HUES64 (cell line): ENCODE measurements at regions not wholly inside any gene's neighbourhood (a gene's known extent, or its start where the extent isn't known, plus 50 kb on each side); places are given as distances from the start of the nearest gene placed in this dataset.
"Not testable (repeated sequence)": the region's sequence is repeated elsewhere in the genome, so short reads cannot be mapped to it uniquely, and the experiment has no call there.

Experiments
- H3K27ac ChIP-seq: 2 replicates; pipeline ENCODE4 v1.7.0; 2013; ENCODE audit warnings: low read depth, low read length, inconsistent platforms
- H3K27me3 ChIP-seq: 2 replicates; pipeline ENCODE4 v1.6.1; 2013; ENCODE audit warnings: mild to moderate bottlenecking, low read length; ENCODE audit not compliant: insufficient read depth
- H3K36me3 ChIP-seq: 2 replicates; pipeline ENCODE4 v1.6.1; 2013; ENCODE audit warnings: mild to moderate bottlenecking, low read length; ENCODE audit not compliant: insufficient read depth
- H3K4me1 ChIP-seq: 2 replicates; pipeline ENCODE4 v1.6.1; 2013; ENCODE audit warnings: mild to moderate bottlenecking, low read length, moderate library complexity; ENCODE audit not compliant: insufficient read depth
- H3K4me3 ChIP-seq: 2 replicates; pipeline ENCODE4 v1.5.1; 2013; ENCODE audit warnings: mild to moderate bottlenecking, low read length, moderate library complexity
- H3K9ac ChIP-seq: 2 replicates; pipeline ENCODE4 v1.6.1; 2013; ENCODE audit warnings: mild to moderate bottlenecking, low read depth, low read length
- H3K9me3 ChIP-seq: 2 replicates; pipeline ENCODE4 v1.6.1; 2013; ENCODE audit warnings: low read depth, low read length; ENCODE audit not compliant: insufficient read depth
- WGBS: fragments of 150-250, 120-280 bp; methylation state at CpG from one replicate; pipeline ENCODE4 v1.1.7; 2013; ENCODE audit warnings: missing lambda C conversion rate; 5-methylcytosine and 5-hydroxymethylcytosine counted together

- H3K9ac ChIP-seq, result no peak overlapping the region
- H3K4me1 ChIP-seq, result peaks cover 5% of the 10 kb centered on the region
- no peak overlapping the region for H3K27ac ChIP-seq
- H3K36me3 ChIP-seq, result no peaks in the 10 kb centered on the region
- no peak overlapping the region for H3K4me3 ChIP-seq
- 0 out of 2 replicates have a peak, but pooled peaks cover 3% of the 10 kb centered on the region for H3K27me3 ChIP-seq
- no peaks in the 10 kb centered on the region for H3K9me3 ChIP-seq
Measured at GRCh38 chr6:97347111-97347510, 64.1 kb upstream of the MMS22L start.

- Histone ChIP-seq H3K4me3 (no peak overlapping the region), H3K36me3 (no peaks in the 10 kb centered on the region), H3K9me3 (no peaks in the 10 kb centered on the region), H3K9ac (no peak overlapping the region), H3K27me3 (no peaks in the 10 kb centered on the region), H3K27ac (no peak overlapping the region), H3K4me1 (no peaks in the 10 kb centered on the region)
- WGBS, result 86% methylated on average over 1 of the region's 2 CpGs
Measured at GRCh38 chr6:97361286-97361685, 78.3 kb upstream of the MMS22L start.

- H3K4me1 ChIP-seq, result no peaks in the 10 kb centered on the region
- no peaks in the 10 kb centered on the region for H3K36me3 ChIP-seq
- no peak overlapping the region for H3K9ac ChIP-seq
- WGBS, result 94% methylated on average over 1 of the region's 1 CpG
- no peaks in the 10 kb centered on the region for H3K9me3 ChIP-seq
- no peak overlapping the region for H3K27ac ChIP-seq
- no peak overlapping the region for H3K4me3 ChIP-seq
- H3K27me3 ChIP-seq, result no peaks in the 10 kb centered on the region
Measured at GRCh38 chr6:97364327-97364726, 81.3 kb upstream of the MMS22L start.

GRCh38 chr6:97382071-97382470 lies 99.1 kb upstream of the MMS22L start:
- H3K27me3 ChIP-seq, H3K27ac ChIP-seq, H3K36me3 ChIP-seq, H3K4me1 ChIP-seq, H3K4me3 ChIP-seq, H3K9ac ChIP-seq: not testable (repeated sequence)
- peaks cover 11% of the 10 kb centered on the region for H3K9me3 ChIP-seq
- WGBS, result 79% methylated on average over 7 of the region's 11 CpGs

GRCh38 chr6:97392735-97393134 lies 109.7 kb upstream of the MMS22L start:
- no peaks in the 10 kb centered on the region for H3K27me3 ChIP-seq
- H3K4me3 ChIP-seq, result no peak overlapping the region
- no peaks in the 10 kb centered on the region for H3K36me3 ChIP-seq
- no peaks in the 10 kb centered on the region for H3K9me3 ChIP-seq
- H3K4me1 ChIP-seq, result no peaks in the 10 kb centered on the region
- H3K9ac ChIP-seq, result no peak overlapping the region
- no peak overlapping the region for H3K27ac ChIP-seq

GRCh38 chr6:97394160-97394748 lies 111.2 kb upstream of the MMS22L start:
- Histone ChIP-seq H3K4me3 (no peak overlapping the region), H3K4me1 (no peaks in the 10 kb centered on the region), H3K9me3 (no peaks in the 10 kb centered on the region), H3K27me3 (no peaks in the 10 kb centered on the region), H3K27ac (no peak overlapping the region), H3K9ac (no peak overlapping the region), H3K36me3 (no peaks in the 10 kb centered on the region)
- 0% methylated on average over 1 of the region's 1 CpG for WGBS

GRCh38 chr6:97396880-97397279 lies 113.9 kb upstream of the MMS22L start:
- Histone ChIP-seq H3K4me3 (no peak overlapping the region), H3K27me3 (no peaks in the 10 kb centered on the region), H3K4me1 (no peaks in the 10 kb centered on the region), H3K36me3 (no peaks in the 10 kb centered on the region), H3K9me3 (no peaks in the 10 kb centered on the region), H3K27ac (no peak overlapping the region), H3K9ac (no peak overlapping the region)
- 100% methylated on average over 3 of the region's 4 CpGs for WGBS

- no peaks in the 10 kb centered on the region for H3K36me3 ChIP-seq
- H3K27me3 ChIP-seq, result no peaks in the 10 kb centered on the region
- no peak overlapping the region for H3K27ac ChIP-seq
- no peaks in the 10 kb centered on the region for H3K4me1 ChIP-seq
- H3K9ac ChIP-seq, result no peak overlapping the region
- 80% methylated on average over 1 of the region's 2 CpGs for WGBS
- no peaks in the 10 kb centered on the region for H3K9me3 ChIP-seq
- H3K4me3 ChIP-seq, result no peak overlapping the region
Measured at GRCh38 chr6:97399208-97399607, 116.2 kb upstream of the MMS22L start.

GRCh38 chr6:97401533-97401932 lies 118.5 kb upstream of the MMS22L start:
- Histone ChIP-seq H3K36me3 (no peaks in the 10 kb centered on the region), H3K27me3 (no peaks in the 10 kb centered on the region), H3K9ac (no peak overlapping the region), H3K27ac (no peak overlapping the region), H3K4me3 (no peak overlapping the region), H3K4me1 (peaks cover 11% of the 10 kb centered on the region; the same call in 1 of the 2 replicates), H3K9me3 (no peaks in the 10 kb centered on the region)
- 92% methylated on average over 2 of the region's 2 CpGs for WGBS

- peak overlapping the region; percentile 27; the same call in 1 of the 2 replicates for H3K27ac ChIP-seq
- no peaks in the 10 kb centered on the region for H3K27me3 ChIP-seq
- no peak overlapping the region for H3K4me3 ChIP-seq
- H3K4me1 ChIP-seq, result peaks cover 11% of the 10 kb centered on the region; the same call in 1 of the 2 replicates
- H3K36me3 ChIP-seq, result no peaks in the 10 kb centered on the region
- no peaks in the 10 kb centered on the region for H3K9me3 ChIP-seq
- WGBS, result 79% methylated on average over 3 of the region's 3 CpGs
- no peak overlapping the region for H3K9ac ChIP-seq
Measured at GRCh38 chr6:97405818-97406409, 122.9 kb upstream of the MMS22L start.

GRCh38 chr6:97406633-97407032 lies 123.6 kb upstream of the MMS22L start:
- WGBS, result no CpG with 5 or more reads among the region's 1 CpG
- Histone ChIP-seq H3K9ac (no peak overlapping the region), H3K4me1 (peaks cover 16% of the 10 kb centered on the region; the same call in 1 of the 2 replicates), H3K36me3 (no peaks in the 10 kb centered on the region), H3K27me3 (no peaks in the 10 kb centered on the region), H3K27ac (peak overlapping the region; percentile 27; the same call in 1 of the 2 replicates), H3K4me3 (no peak overlapping the region), H3K9me3 (no peaks in the 10 kb centered on the region)

- 56% methylated on average over 1 of the region's 2 CpGs for WGBS
- H3K4me3 ChIP-seq, result no peak overlapping the region
- H3K27ac ChIP-seq, result no peak overlapping the region
Measured at GRCh38 chr6:97411610-97412009, 128.6 kb upstream of the MMS22L start.

More at GRCh38 chr6:97411610-97412009, 128.6 kb upstream of the MMS22L start:
- Histone ChIP-seq H3K27me3 (no peaks in the 10 kb centered on the region), H3K4me1 (peaks cover 9% of the 10 kb centered on the region; the same call in 1 of the 2 replicates), H3K36me3 (no peaks in the 10 kb centered on the region), H3K9me3 (no peaks in the 10 kb centered on the region), H3K9ac (no peak overlapping the region)
